Renal cortex interstitium (tissue), 11 donors: ENCODE measurements at regions not wholly inside any gene's neighbourhood (a gene's known extent, or its start where the extent isn't known, plus 50 kb on each side); places are given as distances from the start of the nearest gene placed in this dataset.

Source experiments
- DNase-seq, 11 donors: peaks; one replicate each; pipeline ENCODE4 v3.0.0-alpha.2; 2013; ENCODE audit warnings: low read depth in 9 of 11, low spot score in 4 of 11; ENCODE audit errors: extremely low read depth in 1 of 11

DNA sequence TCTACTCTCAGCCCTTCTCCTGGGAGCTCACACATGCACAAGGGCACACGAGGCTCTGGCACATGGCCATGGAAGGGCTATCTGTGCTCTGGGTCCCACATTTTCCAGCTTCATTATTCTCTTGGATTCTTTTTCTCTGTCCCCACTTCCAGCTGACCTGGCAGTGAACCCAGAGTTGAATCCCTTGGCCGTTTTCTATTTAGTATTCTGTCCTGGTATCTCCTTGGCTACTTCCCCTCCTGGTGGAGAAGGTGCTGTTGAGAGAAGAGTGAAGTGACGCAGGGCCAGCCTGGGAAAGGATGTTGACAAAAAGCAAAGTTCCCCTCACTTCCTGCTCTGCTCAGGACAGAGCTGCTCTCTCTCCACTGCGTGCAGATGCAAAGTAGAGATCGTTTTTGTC lies 303.1 kb downstream of the IRS2 start:
- DNase-seq, result no peak

GRCh38 chr13:109481040-109481439 lies 305.3 kb downstream of the IRS2 start:
- DNase-seq, result no peak

DNA sequence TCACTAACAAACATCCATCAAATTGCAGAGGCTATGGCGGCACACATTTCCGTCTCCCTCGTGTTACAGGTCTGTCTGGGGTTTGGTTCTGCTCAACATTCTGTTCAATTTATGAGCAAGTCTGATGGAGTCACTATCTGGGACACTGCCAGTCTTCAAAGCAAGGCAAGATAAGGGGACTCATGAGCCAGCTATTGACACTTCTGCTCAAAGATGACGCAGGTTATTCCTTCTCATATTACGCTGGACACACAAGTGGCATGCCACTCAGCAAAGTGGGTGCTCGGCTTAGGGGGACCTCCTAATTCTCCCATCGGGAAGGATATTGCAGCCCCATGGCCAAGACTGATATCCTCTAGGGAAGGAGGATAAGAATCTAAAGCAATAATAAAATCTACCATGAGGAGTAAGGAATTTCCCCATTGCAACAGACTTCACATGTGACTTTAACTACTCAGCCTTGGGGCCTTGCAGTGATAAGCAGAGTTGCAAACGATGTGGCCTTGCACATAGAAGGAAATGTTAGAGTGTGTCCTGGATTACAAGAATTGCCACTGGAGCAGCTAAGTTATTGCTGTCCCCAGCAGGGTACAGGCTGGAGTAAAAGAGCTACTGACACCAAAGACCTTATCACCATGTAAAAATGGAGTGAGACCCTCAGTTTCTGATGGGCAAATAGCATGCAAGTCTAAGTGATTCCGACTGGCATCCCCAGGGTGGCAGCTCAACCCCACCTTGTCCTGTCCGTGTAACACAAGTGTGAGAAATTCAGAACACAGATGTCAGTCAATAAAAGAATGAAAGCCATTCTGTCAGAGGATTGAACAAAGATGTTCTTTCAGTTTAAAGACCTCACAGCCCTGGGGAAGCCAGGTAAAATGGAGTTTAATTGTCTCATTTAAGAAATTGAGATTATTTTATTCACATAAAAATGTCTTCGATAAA lies 306.1 kb downstream of the IRS2 start:
- DNase-seq, result no peak

DNA sequence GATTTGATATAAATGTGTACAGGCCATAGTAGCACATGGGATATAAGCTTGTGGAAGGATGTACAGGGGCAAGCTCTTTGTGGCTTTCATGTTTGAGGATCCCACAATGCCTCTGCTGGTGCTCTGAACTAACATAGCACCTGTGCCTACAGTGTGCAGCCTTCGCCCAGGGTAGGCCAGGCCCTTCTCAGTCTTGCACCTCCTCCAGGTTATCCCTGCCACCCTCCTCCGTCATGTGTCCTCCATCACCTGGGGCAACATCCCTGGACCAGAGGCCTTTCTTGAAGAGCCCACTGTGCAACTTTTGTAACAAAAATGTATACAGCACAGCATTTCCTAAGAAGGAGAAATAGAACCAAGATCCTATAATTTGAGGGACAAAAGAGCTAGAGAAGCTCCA lies 306.8 kb downstream of the IRS2 start:
- no peak for DNase-seq

DNA sequence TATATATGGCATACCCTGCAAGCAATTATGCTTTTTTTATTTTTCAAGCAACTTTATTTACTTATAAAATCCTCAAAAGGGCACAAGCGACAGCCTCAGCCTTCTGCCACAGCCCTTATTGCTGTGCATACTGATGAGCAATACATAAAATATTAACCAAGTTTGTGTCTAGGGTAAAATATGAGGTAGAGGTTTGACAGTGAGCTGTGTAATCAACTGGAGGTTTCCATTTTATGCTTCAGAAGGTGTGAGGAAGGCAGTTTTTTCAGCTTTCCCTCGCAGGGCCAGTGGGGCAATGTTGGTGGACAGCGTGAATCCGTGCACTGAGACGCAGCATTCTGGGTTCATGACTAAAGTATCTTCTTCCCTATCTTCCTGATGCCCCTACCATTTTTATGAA lies 310.4 kb downstream of the IRS2 start:
- DNase-seq, result no peak

GRCh38 chr13:109468123-109468522 lies 318.3 kb downstream of the IRS2 start:
- no peak for DNase-seq

DNA sequence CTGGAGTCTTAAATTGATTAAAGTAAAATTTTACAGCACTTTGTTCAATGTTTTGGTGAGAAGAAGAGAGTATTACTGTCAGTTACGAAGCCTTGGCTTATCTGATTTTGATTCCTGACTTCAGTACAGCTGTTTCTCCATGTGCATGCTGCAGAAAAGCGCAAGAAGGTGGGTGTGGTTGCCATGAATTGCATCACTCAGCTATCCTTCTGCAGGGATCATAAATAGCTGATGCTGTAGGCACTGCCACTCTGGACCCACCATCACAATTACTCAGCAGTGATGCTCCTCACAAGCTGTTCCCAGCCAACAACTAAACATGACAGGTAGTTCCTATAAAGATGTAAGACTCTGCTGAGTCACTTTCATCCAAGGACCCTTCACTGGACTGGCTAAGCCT lies 321.2 kb downstream of the IRS2 start:
- no peak for DNase-seq

- no peak for DNase-seq
Measured at GRCh38 chr13:109454167-109454917, 332.0 kb downstream of the IRS2 start.

DNA sequence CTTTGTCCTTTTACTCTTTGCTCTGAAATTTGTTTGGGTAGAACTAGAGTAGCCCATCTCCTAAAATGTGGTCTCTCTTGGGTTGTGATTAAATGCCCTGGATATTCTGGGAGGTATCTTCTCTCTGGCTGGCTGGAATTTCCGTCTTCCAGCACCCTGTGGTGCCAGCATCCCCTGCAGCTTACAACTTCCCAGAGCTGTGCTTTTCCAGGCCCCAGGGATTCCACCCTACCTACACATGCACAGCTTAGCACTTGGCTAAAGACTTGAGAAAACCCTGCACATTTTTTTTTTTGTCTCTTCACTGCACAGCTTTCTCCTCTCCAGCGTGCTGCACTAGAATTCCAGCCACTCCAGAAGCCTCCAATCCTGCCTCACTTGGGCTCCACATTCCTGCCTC lies 334.7 kb downstream of the IRS2 start:
- no peak for DNase-seq

- DNase-seq, result no peak
Measured at GRCh38 chr13:109448629-109449028, 337.8 kb downstream of the IRS2 start.

GRCh38 chr13:109447667-109448066 lies 338.7 kb downstream of the IRS2 start:
- no peak for DNase-seq

GRCh38 chr13:109440320-109440719 lies 346.1 kb downstream of the IRS2 start:
- DNase-seq, result no peak

GRCh38 chr13:109439813-109440212 lies 346.6 kb downstream of the IRS2 start:
- no peak for DNase-seq

- no peak for DNase-seq
Measured at GRCh38 chr13:109436841-109437240, 349.5 kb downstream of the IRS2 start.

GRCh38 chr13:109436055-109436622 lies 350.2 kb downstream of the IRS2 start:
- DNase-seq, result no peak

GRCh38 chr13:109431217-109431616 lies 355.2 kb downstream of the IRS2 start:
- DNase-seq, result no peak

- no peak for DNase-seq
Measured at GRCh38 chr13:109428146-109428545, 358.2 kb downstream of the IRS2 start.

DNA sequence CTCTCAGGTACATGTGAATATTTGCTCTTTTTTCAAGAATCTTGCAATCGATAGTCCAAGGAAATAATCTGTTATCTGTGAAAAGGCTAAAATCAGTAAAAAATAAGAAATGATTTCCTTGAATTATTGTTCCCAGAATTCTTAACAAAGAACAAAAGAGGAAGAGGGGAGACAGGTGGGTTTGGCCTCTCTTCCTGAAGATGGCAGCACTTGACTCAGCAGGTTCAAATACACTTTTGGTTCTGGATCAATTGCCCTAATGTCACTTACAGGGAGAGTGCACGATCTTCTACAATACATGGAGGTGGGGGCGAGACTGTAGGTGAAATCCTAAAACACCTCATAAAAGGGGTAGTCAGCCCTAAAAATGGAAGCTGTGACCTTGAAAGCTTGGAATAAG lies 358.7 kb downstream of the IRS2 start:
- DNase-seq, result no peak

DNA sequence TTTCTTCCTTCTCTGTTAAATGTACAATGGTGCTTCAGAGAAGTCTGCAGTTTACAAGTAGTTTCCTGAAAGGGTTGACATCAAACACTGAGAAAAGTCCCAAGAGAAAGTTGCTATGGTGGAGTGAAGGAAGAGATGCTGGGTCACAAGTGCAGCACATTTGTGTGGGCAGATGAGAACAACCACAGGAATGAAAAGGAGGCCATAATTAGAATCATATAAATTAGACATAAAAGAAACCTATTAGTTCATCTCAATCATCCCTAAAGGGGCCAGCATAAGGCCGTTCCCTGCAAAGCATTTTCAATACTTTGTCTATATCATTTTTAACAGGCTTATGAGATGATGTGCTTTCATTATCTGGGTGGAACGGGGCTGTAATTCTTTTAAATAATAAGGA lies 359.2 kb downstream of the IRS2 start:
- DNase-seq, result no peak

DNA sequence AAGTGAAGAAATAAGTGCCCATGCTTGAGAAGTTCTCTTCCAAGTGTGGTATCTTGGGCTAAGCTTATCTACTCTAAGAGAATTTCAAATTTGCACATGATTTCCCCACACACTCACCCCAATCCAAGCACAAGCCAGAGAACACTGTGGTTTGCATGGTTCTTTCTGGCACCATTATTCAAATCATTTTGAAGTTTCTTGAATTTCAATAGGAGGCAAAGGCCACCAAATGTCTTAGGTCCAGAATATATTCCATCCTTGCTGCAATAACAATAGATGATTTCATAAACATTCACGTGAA lies 359.7 kb downstream of the IRS2 start:
- DNase-seq, result no peak
